GM10266 (cell line): ENCODE measurements at regions not wholly inside any gene's neighbourhood (a gene's known extent, or its start where the extent isn't known, plus 50 kb on each side); places are given as distances from the start of the nearest gene placed in this dataset.
"Not testable (repeated sequence)": the region's sequence is repeated elsewhere in the genome, so short reads cannot be mapped to it uniquely, and the experiment has no call there.

Experiments used
- DNase-seq: peaks from one replicate; pipeline ENCODE4 v3.0.0; 2012; ENCODE audit errors: extremely low spot score
- TF ChIP-seq, protein P1 (sequence below): IDR thresholded peaks from 2 replicates; pipeline ENCODE4 v1.5.1; 2012; ENCODE audit warnings: mild to moderate bottlenecking, low read depth; ENCODE audit not compliant: control insufficient read depth, insufficient read depth; ENCODE audit errors: missing control alignments

DNA sequence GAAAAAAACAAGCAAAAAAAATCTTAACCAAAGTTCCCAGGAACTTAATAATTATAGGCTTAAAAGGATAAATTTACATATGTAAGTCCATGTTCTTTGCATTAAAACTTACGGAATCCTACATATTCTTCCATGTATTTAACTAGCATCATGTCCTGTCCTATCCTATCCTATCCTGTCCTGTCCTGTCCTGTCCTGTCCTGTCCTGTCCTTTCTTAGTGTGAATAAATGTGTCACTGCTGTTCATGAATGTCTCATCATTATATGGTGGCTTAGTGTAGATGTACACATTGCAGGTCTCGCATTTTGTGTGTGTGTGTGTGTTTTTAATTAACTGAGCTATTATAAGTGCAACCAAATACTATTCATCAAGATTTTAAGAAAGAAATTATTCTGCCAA, 90.0 kb downstream of the TMEM167A start:
- DNase-seq, result no peak
- TF ChIP-seq, protein P1, sequence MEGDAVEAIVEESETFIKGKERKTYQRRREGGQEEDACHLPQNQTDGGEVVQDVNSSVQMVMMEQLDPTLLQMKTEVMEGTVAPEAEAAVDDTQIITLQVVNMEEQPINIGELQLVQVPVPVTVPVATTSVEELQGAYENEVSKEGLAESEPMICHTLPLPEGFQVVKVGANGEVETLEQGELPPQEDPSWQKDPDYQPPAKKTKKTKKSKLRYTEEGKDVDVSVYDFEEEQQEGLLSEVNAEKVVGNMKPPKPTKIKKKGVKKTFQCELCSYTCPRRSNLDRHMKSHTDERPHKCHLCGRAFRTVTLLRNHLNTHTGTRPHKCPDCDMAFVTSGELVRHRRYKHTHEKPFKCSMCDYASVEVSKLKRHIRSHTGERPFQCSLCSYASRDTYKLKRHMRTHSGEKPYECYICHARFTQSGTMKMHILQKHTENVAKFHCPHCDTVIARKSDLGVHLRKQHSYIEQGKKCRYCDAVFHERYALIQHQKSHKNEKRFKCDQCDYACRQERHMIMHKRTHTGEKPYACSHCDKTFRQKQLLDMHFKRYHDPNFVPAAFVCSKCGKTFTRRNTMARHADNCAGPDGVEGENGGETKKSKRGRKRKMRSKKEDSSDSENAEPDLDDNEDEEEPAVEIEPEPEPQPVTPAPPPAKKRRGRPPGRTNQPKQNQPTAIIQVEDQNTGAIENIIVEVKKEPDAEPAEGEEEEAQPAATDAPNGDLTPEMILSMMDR, result no peak

DNA sequence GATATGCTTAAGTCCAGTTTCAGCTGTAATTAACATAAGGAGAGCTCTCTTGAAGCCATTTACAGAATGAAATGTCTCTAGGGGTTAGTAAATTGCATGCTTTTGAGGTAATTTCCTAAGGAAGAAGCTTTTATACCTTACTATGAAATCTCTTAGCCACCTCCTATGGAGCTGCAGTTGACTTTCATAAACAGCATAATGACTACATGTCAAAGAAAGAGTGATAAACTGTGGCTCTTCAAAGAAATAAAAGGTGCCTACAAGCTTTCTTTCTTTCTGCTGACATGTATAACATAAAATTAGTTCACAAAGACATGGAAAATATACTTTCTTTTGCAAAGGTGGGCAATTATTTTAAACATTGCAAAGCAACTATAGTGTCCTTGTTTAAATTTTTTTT, 90.8 kb downstream of the TMEM167A start:
- DNase-seq, result no peak
- TF ChIP-seq, protein P1, result no peak

DNA sequence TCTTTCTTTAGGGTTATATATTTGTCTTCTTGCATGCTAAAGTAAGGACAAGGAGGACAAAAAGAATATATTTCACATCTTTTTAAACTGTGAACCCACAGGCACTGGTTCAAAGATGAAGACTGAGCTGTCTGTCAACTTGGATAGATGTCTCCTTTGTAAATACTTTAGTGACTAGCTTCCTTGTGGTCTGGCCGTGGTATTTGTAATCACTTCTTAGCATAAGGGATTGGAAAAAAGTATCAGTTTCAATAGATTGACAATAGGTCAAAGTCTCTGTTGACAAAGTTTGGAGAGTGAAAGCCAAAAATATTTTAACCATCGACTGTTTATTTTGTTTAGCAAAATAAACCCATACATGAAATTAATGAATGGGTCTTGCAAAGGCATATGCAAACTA, 91.4 kb downstream of the TMEM167A start:
- TF ChIP-seq, protein P1, result no peak
- DNase-seq, result no peak

DNA sequence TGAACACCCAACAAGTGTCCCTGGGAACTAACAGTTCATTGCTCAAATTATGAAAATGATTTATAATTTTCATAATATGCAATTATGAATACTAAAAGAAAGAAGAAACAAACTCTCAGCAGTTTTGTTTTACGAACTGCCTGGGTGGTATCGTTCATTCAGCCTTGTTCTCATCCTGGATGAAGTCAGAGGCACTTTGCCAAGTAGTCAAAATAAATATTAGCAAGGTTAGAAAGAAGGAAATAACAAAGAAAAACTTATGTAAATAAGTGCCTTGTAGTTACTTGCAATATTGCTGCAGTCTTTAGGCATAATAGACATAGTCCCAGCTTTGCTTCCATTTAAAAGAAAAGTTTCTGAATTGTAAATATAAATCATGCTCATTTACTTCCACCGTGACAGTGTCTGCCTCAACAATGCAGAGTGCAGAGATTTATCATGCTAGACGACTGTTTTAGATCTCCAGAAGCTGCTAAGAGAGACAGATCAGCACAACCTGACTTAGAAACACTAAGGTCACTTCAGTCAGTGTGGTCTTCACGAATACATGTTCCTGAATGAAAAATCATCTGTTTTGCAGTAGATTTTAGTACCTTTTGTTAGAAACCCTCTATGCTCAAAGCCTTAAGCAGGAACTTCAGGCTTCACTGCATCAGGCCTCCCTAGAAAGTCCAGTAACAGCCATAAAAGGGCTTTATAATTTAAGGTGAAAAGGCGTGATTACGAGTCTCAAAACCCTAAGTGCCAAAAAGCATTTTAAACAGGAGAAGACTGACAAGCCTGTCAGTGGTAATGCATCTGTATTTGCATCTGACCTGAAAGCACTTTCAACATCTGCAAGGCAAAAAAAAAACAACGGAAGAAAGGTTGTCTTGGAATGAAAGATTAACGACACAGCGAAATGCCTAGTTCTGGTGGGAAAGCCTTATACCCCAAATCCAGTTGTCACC, 92.1 kb downstream of the TMEM167A start:
- TF ChIP-seq, protein P1, result no peak
- DNase-seq, result no peak

DNA sequence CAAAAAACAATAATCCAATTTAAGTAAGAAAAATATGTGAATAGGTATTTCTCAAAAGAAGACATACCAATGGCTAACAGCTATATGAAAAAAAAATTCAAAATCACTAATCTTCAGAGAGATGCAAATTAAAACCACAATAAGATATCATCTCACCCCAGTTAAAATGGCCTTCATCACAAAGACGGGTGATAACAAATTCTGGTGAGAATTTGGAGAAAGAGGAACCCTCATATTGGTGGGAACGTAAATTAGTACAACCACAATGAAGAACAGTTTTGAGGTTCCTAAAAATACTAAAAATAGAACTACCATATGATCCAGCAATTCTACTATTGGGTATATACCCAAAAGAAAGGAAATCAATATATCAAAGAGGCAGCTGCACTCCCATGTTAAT, 94.3 kb downstream of the TMEM167A start:
- TF ChIP-seq, protein P1, result no peak
- DNase-seq, result no peak

DNA sequence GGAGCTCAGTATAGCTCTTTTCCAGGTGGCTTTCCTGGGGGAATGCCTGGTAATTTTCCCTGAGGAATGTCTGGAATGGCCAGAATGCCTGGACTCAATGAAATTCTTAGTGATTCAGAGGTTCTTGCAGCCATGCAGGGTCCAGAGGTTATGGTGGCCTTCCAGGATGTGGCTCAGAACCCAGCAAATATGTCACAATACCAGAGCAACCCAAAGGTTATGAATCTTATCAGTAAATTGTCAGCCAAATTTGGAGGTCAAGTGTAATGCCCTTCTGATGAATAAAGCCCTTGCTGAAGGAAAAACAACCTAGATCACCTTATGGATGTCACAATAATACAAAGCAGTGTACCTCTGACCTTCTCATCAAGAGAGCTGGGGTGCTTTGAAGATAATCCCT, 100.3 kb downstream of the TMEM167A start:
- DNase-seq, result not testable (repeated sequence)

DNA sequence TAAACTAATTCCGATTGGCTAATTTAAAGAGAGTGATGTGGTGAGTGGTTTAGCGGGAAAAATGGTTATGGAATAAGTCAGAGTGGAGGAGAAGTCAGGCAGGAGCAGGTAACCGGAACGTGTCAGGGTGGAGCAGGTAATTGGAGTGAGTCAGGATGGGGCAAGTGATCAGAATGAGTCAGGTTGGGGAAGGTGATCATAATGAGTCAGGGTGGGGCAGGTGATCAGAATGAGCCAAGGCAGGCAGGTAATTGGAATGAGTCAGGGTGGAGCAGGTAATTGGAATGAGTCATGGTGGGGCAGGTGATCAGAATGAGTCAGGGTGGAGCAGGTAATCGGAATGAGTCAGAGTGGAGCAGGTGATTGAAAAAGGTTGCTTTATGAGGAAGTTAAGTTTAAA, 101.4 kb downstream of the TMEM167A start:
- no peak for DNase-seq
- TF ChIP-seq, protein P1, result no peak
